ENCODE measurements at regions not wholly inside any gene's neighbourhood (a gene's known extent, or its start where the extent isn't known, plus 50 kb on each side); places are given as distances from the start of the nearest gene placed in this dataset.

DNA sequence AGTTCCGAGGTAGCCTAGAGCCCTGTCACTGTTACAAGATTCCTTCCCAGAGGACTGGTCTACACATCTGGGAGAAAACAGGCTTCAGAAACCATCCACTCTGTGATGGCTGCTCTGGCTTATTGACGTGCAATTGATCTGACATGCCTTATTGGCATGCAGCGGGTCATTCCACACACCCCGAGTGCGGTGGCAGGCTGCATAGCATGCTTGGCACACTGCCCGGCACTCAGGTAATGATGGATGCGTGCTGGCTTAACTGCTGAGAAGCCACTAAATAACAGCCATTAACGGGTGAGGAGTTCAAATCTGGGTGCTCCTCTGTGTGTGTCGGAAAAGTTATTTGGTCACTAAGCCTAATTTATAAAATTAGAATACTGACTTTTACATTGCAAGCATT lies 67.9 kb upstream of the CDH4 start:
- TF ChIP-seq, protein P1, sequence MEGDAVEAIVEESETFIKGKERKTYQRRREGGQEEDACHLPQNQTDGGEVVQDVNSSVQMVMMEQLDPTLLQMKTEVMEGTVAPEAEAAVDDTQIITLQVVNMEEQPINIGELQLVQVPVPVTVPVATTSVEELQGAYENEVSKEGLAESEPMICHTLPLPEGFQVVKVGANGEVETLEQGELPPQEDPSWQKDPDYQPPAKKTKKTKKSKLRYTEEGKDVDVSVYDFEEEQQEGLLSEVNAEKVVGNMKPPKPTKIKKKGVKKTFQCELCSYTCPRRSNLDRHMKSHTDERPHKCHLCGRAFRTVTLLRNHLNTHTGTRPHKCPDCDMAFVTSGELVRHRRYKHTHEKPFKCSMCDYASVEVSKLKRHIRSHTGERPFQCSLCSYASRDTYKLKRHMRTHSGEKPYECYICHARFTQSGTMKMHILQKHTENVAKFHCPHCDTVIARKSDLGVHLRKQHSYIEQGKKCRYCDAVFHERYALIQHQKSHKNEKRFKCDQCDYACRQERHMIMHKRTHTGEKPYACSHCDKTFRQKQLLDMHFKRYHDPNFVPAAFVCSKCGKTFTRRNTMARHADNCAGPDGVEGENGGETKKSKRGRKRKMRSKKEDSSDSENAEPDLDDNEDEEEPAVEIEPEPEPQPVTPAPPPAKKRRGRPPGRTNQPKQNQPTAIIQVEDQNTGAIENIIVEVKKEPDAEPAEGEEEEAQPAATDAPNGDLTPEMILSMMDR (IDR thresholded peaks at IDR 0.05): no peak
- CTCF ChIA-PET: no interaction called here
- intact Hi-C loops (cut with micrococcal nuclease): no loop called here
- Mint-ChIP-seq H3K4me1 (no peaks in the 10 kb centered on the region), H3K36me3 (ENCODE audit: low read depth) (no peaks in the 10 kb centered on the region), H3K4me3 (no peak overlapping the region), H3K27me3 (no peaks in the 10 kb centered on the region), H3K27ac (no peak overlapping the region), H3K9me3 (no peaks in the 10 kb centered on the region)
- no peak for ATAC-seq (ENCODE audit: low read depth)
- no peak for DNase-seq
- POLR2A ChIA-PET: no interaction called here

DNA sequence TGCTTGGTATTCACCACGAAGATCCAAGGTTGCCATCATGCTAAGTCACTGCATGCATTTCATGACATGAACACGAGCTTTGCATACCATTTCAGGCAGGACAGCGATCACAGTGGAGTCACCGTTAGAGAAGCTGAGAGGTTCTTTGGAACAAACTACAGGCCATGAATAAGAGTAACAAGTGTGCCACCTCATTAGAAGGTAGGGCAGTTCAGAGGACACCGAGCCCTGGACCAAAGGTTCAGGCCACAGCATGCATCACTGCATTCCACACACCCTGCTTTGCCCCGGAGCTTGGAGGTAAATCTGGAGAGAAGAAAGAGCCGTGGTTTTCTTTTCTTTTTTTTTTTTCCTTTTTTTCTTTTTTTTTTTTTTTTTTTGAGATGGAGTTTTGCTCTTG lies 66.9 kb upstream of the CDH4 start:
- Mint-ChIP-seq H3K4me3 (no peak overlapping the region), H3K27ac (no peak overlapping the region), H3K27me3 (no peaks in the 10 kb centered on the region), H3K9me3 (no peaks in the 10 kb centered on the region), H3K4me1 (no peaks in the 10 kb centered on the region), H3K36me3 (ENCODE audit: low read depth) (no peaks in the 10 kb centered on the region)
- no peak for ATAC-seq (ENCODE audit: low read depth)
- intact Hi-C loops (cut with micrococcal nuclease): no loop called here
- ChIA-PET POLR2A (no interaction called here), CTCF (no interaction called here)
- TF ChIP-seq, protein P1 (IDR thresholded peaks at IDR 0.05): no peak
- DNase-seq: no peak

DNA sequence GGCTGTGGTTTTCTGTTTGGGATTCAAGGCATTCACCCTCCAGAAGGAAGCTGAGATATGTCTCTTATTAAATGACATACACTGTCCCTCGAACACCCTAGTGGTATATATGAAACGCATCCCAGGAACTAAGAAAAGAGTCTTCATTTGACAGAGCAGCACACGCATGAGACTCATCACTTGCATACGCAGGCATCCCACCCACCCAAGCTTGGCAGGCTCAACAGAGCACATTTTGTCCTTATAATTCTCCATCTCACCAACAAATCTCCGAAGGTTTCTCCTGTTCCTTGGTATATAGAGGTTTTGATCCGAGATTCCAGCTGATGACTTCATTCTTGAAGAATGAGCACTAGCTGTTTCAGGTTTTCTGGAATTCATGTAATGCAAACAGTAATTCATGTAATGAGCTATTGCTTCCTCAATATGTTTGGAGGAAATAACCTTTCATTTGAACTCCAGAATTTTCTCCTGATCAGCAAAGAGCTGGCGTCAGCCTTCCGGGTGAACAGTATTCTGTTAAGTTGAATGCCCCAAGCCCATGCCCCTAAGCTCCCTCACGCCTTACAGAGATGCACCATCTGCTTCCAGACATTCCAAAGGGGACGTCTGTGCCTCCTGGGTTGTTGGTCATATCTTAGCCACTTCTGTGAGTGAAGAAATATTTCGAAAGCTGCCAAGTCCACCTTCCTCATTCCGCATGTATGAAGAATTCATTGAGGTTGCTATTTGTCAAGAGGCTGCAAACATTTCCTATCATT lies 66.0 kb upstream of the CDH4 start:
- no peaks in the 10 kb centered on the region for H3K27me3 Mint-ChIP-seq
- H3K4me3 Mint-ChIP-seq: no peak overlapping the region
- H3K36me3 Mint-ChIP-seq (ENCODE audit: low read depth): no peaks in the 10 kb centered on the region
- H3K4me1 Mint-ChIP-seq: no peaks in the 10 kb centered on the region
- ChIA-PET CTCF (no interaction called here), POLR2A (no interaction called here)
- TF ChIP-seq, protein P1 (IDR thresholded peaks at IDR 0.05): no peak
- H3K9me3 Mint-ChIP-seq: no peaks in the 10 kb centered on the region
- ATAC-seq (ENCODE audit: low read depth) (no peak), DNase-seq (no peak)
- intact Hi-C loops (cut with micrococcal nuclease): no loop called here
- H3K27ac Mint-ChIP-seq: no peak overlapping the region

DNA sequence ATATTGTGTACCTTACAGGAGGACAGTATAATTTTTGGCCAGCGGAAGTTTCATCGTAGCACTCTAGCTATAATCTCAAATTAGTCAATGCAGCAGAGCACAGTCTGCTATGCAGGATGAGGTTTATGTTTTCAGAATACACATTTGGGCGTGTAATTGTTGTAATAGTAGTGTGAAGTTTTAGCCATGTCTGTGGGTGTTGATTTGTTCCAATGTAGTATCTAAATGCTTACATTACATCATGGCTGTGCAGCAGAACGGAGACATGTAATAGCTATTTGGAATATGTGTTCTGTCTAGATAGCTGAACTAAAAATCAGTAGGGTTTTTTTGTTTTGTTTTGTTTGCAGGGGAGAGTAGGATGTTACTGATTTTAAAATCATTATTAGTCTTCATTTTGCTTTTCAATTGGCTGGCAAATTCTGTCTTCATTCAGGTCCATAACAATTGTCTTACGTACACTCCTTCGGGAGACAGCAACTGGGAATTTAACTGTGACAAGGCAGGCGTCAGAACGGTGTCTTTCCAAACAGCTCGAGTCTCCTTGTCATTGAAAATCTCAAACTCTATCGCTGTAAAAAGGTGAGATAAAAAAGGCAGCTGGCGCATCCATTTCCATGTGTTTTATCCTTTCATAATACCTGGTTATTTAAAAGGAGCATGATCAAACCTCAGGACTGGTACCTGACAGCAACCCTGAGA lies 65.1 kb upstream of the CDH4 start:
- Mint-ChIP-seq H3K4me1 (no peaks in the 10 kb centered on the region), H3K27me3 (no peaks in the 10 kb centered on the region), H3K4me3 (no peak overlapping the region), H3K27ac (no peak overlapping the region), H3K36me3 (ENCODE audit: low read depth) (no peaks in the 10 kb centered on the region), H3K9me3 (no peaks in the 10 kb centered on the region)
- TF ChIP-seq, protein P1 (IDR thresholded peaks at IDR 0.05): no peak
- intact Hi-C loops (cut with micrococcal nuclease): no loop called here
- DNase-seq: no peak
- POLR2A ChIA-PET: no interaction called here
- ATAC-seq (ENCODE audit: low read depth): no peak
- CTCF ChIA-PET: no interaction called here

- POLR2A ChIA-PET: no interaction called here
- no peak overlapping the region for H3K27ac Mint-ChIP-seq
- no peaks in the 10 kb centered on the region for H3K4me1 Mint-ChIP-seq
- no peak for ATAC-seq (ENCODE audit: low read depth)
- intact Hi-C loops (cut with micrococcal nuclease): no loop called here
- no peak for DNase-seq
- TF ChIP-seq, protein P1 (IDR thresholded peaks at IDR 0.05): no peak
- H3K4me3 Mint-ChIP-seq: no peak overlapping the region
- no peaks in the 10 kb centered on the region for H3K9me3 Mint-ChIP-seq
- CTCF ChIA-PET: no interaction called here
- no peaks in the 10 kb centered on the region for H3K27me3 Mint-ChIP-seq
- H3K36me3 Mint-ChIP-seq (ENCODE audit: low read depth): no peaks in the 10 kb centered on the region
These were observed 62.5 kb upstream of the CDH4 start for GRCh38 chr20:61189534-61189933.

Data from activated B cell treated with CpG ODN at 0.5 μM for 24 hours (primary cell).